ENCODE measurements at regions not wholly inside any gene's neighbourhood (a gene's known extent, or its start where the extent isn't known, plus 50 kb on each side); places are given as distances from the start of the nearest gene placed in this dataset.

- peak in 1 of 2 experiments; percentile 19 for DNase-seq
Measured at GRCh38 chrX:39904816-39905537, 192.8 kb downstream of the BCOR start.

DNA sequence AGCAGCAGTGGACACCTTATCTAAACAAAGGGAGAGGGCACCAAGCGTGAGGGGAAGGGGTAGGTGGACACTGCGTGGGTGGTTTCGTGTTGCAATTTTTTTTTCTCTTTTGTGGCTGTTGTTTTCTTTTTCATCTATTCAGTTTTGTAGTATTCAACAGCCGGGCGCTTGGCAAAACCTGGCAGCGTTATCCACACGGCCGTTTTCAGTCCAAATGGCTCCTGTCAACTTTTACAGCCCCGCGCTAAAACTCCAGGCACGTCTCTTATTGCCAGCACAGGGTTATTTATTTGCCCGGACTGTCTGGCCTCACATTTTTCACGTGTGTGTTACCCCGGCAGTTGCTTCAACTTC, 192.2 kb downstream of the BCOR start:
- DNase-seq, result no peak

GRCh38 chrX:39905946-39906345, 191.8 kb downstream of the BCOR start:
- no peak for DNase-seq

DNA sequence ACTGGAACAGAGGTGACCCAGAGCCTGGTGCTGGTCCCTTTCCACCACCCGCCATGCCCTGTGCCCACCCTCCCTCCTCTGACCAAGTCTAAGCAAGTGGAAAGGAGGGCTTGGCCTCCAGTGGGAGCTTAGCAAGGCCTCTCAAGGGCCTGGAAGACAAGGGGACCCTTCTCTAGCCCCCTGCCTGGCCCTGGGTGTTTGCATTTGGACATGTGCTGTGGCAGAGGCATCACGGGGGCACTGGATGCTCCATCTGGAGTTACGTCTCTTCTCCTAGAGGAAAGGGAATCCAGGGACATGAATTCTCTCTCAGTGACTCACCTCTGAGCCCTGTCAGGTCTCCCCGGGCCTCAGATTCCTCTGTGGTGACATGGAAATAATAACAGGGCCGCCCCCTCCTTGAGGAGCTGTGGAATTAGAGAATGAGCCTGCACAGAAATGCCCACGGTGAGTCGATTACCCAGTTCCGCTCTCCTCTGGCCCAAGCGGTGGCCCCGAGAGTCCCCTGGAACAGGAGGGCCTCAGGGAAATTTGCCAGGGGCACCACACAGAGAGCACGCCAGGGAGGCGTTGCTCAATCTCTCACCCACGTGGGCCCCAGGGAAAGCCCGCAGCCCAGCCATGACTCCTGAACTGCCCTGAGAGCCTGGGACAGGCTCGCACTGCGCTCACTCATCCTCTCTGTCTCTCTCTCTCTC, 189.6 kb downstream of the BCOR start:
- no peak for DNase-seq

DNA sequence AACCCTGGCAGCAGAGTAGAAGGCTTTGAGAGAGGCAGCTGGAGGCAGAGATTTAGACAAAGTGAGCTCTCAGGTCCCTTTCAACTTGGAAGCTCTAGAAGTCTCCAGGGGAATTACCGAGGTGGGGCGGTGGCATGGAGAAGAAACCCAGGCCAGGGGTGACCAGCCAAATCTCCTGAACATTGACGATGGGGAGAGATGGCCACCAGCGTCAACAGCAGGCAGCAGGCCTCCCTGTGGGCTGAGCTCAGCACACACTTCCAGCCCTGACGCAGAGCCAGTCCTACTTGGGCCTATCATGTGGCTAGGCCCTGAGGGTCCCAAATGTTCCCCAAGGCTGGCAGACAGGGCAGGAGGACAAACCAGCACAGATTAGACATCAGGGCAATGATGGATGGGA, 187.8 kb downstream of the BCOR start:
- no peak for DNase-seq

DNA sequence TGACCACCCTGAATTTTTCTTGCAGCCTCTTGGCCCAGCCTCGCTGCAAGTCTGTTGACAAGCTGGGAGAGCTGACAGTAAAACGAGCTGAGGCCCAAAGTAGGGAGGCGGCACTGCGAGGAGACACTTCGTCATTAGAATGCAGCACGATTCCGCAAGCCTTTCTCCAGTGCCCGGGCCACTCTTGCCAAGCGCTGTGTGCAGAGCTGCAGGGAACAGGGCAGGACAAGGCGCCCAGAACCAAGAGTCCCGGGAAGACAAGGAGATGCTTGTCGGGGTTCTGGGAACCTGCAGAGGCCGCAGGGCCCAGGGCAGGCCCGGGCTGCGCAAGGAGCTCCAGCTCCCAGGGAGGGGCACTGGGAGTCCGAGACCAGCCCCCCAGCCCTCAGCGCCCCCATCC, 187.1 kb downstream of the BCOR start:
- DNase-seq, result no peak

DNA sequence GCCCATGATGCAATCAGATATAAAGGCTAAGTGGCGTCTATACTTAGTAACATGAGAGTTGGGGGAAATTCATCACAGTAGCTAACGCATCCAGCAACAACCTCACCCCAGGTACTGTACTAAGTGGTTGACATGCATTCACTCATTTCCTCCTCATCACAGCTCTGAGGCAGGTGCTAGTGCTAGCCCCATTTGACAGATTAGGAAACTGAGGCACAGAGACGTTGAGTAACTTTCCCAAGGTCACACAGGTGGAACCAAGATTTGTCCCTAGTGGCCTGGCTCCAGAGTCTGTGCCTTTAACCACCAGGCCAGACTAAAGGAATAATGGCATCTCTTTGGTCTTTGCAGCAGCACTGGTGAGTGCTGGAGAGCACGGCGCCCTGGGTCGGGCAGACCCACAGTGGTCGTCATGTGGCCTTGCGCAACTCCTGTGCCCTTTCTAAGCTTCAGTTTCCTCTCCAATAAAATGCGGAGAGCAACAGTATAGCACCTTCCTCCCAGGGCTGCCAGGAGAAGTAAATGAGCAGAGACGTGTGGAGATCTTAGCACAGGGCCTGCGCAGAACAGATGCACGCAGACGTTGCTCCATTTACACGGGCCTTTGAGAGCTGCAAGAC, 186.4 kb downstream of the BCOR start:
- no peak for DNase-seq

- no peak for DNase-seq
Measured at GRCh38 chrX:39912126-39912525, 185.6 kb downstream of the BCOR start.

DNA sequence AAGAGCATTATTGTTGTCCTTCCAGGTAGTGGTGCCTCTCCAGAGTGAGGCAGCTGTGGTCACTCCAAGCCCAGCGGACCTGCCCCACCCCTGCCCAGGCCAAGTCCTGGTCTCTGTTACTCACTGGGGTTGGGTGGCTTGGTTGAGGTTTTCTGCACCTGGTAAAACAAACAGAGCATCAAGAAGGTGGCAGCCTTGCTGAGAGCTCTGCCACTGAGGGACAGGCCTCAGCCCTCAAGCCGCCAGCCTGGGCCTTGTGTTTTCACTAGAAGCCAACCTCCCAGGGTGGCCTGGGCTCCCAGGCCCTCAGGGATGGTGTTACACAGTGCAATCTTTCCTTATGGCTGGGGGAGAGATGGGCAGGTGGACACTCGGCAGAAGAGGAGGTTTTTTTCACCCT, 182.7 kb downstream of the BCOR start:
- DNase-seq, result no peak

GRCh38 chrX:39915596-39915995, 182.2 kb downstream of the BCOR start:
- DNase-seq, result no peak

DNA sequence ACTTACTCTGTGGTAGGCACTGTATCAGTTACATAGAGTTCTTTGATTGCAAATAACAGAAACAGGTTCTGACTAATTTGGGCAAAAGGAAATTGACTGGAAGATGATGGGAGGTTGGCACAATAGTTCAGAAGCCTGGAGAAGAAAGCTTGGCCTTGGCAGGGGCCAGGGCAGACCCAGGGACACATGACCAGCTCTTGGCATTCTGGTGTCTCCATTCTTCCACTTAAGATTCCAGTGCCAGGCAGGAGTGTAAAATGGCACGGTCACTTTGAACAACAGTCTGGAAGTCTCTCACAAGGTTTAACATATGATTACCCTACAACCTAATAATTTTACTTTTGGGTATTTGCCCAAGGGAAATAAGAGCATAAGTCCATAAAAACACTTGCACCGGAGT, 175.9 kb downstream of the BCOR start:
- DNase-seq, result no peak

- no peak for DNase-seq
Measured at GRCh38 chrX:39922488-39922887, 175.3 kb downstream of the BCOR start.

DNA sequence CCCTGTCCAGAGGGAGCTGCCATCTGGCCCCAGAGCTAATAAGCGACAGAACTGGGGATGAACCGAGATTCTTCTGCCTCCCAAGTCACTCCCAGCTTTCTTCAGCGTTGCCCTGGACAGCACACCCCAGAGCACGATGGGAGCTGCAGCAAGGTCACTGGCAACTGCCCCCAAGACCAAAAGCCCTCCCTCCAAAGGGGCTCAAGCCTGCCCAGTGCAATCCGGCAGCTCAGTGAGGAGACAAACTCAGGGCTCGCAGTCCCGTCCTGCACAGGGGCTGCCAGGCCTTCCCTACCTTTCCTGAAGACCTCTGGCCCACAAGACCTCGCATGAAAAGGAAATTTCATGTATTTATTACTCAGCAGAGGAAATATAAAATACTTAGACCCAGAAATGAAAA, 174.8 kb downstream of the BCOR start:
- no peak for DNase-seq

DNA sequence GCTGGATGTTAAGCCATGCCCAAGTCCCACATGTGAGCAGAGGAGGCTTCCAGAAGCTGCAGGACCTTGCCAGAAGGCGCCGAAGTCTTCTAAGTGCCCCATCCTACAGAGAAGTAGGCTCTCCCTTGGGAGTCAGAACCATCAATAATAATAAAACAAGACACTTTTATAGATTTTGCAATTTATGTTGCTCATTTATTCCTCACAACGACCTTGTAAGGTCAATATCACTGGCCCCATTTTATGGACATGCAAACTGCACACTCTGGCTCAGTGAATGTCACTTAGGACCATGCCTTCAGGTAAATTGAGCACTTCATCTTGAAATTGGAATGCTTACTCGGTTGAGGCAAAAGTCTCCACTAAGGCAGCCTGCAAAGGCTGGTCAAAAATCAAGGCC, 170.4 kb downstream of the BCOR start:
- no peak for DNase-seq

GRCh38 chrX:39928704-39929378, 168.9 kb downstream of the BCOR start:
- no peak for DNase-seq

DNA sequence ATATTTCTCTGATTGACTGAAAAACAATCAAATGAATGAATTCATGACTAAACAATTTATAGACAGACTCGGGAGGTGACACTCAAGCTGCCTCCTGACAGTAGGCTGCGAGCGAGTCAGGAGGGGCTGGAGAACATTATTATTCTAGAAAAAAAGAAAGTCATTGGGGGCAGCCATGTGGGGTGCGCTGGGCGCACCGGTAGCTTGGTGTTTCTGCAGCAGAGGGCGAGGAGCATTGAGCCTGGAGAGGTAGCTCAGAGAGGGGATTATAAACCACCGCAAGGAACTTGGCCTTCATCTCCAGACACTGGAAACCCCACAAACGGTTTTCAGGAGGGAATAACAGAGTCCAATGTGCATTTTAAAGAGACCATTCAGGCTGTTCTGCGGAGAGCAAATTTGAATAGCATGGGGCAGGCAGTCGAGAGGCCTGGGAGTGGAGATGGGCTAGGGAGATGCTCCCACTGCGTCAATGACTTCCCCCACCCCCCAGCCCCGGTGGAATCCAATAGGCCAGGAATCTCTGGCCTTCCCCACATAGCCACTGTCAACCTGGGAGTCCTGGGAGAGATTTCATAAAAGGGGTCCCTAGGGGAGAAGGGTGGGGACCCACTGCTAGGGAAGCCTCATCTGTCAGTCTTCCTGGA, 168.3 kb downstream of the BCOR start:
- no peak for DNase-seq

DNA sequence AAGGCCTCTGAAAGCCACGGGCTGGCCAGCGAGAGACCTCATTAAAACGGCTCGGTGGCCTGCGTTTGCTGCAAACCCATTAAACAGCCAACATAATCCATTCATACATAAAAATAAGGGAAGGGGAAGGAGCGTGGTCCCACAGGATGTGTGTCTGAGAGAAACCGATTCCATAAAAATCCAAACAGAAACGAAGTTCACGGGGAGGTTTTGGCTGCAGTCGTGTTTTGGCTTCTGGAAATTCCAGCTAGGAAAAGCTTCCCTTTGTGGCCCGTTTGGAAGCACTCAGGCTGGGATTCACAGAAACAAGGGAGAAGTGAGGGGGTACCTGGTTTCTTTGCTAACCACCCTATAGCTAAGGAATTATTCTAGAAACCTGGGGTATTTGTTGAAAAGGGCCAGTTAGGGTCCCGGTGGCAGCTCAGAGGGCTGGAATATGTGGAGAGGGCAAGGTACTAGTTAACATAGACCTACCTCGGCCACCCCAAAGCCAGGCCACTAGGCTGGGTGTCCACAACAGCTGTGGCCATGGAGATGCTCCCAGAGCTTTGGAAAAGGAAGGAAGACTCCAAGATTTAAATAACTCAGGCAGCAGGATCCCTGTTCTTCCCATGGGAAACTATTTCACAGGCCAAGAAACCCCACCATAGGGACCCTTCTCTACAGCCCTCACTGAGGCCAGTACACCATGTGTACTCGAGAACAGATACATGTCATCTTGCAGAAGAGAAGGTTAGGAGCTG, 166.8 kb downstream of the BCOR start:
- DNase-seq, result no peak

GRCh38 chrX:39931529-39932282, 166.1 kb downstream of the BCOR start:
- no peak for DNase-seq

DNA sequence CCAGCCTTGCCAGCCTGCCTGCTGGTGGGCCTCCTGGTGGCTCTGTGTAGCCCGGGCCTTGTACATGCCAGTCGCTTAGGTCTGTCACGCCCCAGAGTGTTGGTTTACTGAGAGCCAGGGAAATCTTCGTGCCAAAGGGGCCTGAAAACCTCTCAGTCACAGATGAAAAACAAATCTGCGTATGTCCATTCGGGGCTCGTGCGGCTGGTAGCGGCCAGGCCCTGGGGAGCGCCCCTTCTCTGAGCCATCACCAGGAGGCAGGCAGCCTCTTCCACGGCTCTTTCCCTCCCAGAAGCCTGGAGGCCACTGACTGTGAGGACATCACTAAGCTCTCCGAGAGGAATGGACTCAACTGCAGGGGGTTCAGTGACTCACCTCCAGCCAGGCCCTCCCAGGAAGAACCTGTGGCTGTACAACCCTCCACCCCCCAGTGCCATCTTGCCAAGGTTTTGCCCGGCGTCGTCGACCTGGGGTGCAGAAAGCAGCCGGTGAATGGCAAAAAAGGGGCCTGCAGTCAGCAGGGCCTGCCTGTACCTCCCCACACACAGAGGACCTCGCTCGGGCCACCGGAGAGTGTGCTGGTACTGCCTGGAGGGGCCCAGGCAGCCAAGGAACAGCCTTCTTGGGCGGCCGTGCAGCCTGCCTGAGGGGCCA, 162.2 kb downstream of the BCOR start:
- no peak for DNase-seq

- no peak for DNase-seq
Measured at GRCh38 chrX:39936886-39937770, 160.6 kb downstream of the BCOR start.

Data from SHP77 (cell line).